Trophoblast cell (in vitro differentiated cells and primary cell): ENCODE measurements at regions not wholly inside any gene's neighbourhood (a gene's known extent, or its start where the extent isn't known, plus 50 kb on each side); places are given as distances from the start of the nearest gene placed in this dataset.
"Not testable (repeated sequence)": the region's sequence is repeated elsewhere in the genome, so short reads cannot be mapped to it uniquely, and the experiment has no call there.

Experiments
- DNase-seq, 2 donors: peaks; one replicate each; pipeline ENCODE4 v3.0.0-alpha.2; 2016
- H2AFZ ChIP-seq: 2 replicates; pipeline ENCODE4 v1.6.1; 2013; ENCODE audit warnings: low read length, moderate library complexity, mild to moderate bottlenecking; ENCODE audit not compliant: insufficient read depth, poor library complexity
- H2AK5ac ChIP-seq: 2 replicates; pipeline ENCODE4 v1.6.1; 2013; ENCODE audit warnings: mild to moderate bottlenecking, low read length
- H2BK120ac ChIP-seq: 2 replicates; pipeline ENCODE4 v1.6.1; 2013; ENCODE audit warnings: low read length, mild to moderate bottlenecking, moderate library complexity; ENCODE audit not compliant: insufficient read depth, poor library complexity
- H2BK12ac ChIP-seq: 2 replicates; pipeline ENCODE4 v1.6.1; 2013; ENCODE audit warnings: mild to moderate bottlenecking, low read length, moderate library complexity
- H2BK5ac ChIP-seq: 2 replicates; pipeline ENCODE4 v1.6.1; 2013; ENCODE audit warnings: low read length, low read depth, moderate library complexity, mild to moderate bottlenecking; ENCODE audit not compliant: poor library complexity
- H3K14ac ChIP-seq: 2 replicates; pipeline ENCODE4 v1.6.1; 2013; ENCODE audit warnings: mild to moderate bottlenecking, low read length
- H3K18ac ChIP-seq: 2 replicates; pipeline ENCODE4 v1.6.1; 2013; ENCODE audit warnings: mild to moderate bottlenecking, low read length
- H3K23ac ChIP-seq: 2 replicates; pipeline ENCODE4 v1.6.1; 2013; ENCODE audit warnings: low read length
- H3K27ac ChIP-seq: 2 replicates; pipeline ENCODE4 v1.5.1; 2013; ENCODE audit warnings: low read depth, mild to moderate bottlenecking, inconsistent platforms, low read length, moderate library complexity
- H3K27me3 ChIP-seq: 2 replicates; pipeline ENCODE4 v1.6.1; 2013; ENCODE audit warnings: inconsistent platforms, mild to moderate bottlenecking, low read length, moderate library complexity; ENCODE audit not compliant: insufficient read depth
- H3K36me3 ChIP-seq, 2 experiments: 1 replicate in 1 of 2; 2 replicates in 1 of 2; pipeline ENCODE4 v1.6.1; 2013; ENCODE audit warnings: low read length in 2 of 2, mild to moderate bottlenecking in 2 of 2, moderate library complexity in 1 of 2; ENCODE audit not compliant: insufficient read depth in 2 of 2, control insufficient read depth in 1 of 2
- H3K4ac ChIP-seq: 2 replicates; pipeline ENCODE4 v1.6.1; 2013; ENCODE audit warnings: low read depth, mild to moderate bottlenecking, low read length, moderate library complexity
- H3K4me1 ChIP-seq, 2 experiments: 1 replicate in 1 of 2; 2 replicates in 1 of 2; pipeline ENCODE4 v1.6.1; 2013; ENCODE audit warnings: low read length in 2 of 2, mild to moderate bottlenecking in 2 of 2, moderate library complexity in 1 of 2; ENCODE audit not compliant: insufficient read depth in 2 of 2, control insufficient read depth in 1 of 2
- H3K4me2 ChIP-seq: 2 replicates; pipeline ENCODE4 v1.6.1; 2013; ENCODE audit warnings: inconsistent platforms, mild to moderate bottlenecking, low read length, moderate library complexity
- H3K4me3 ChIP-seq: 2 replicates; pipeline ENCODE4 v1.5.1; 2013; ENCODE audit warnings: mild to moderate bottlenecking, low read depth, low read length, inconsistent platforms
- H3K79me1 ChIP-seq: one replicate; pipeline ENCODE4 v1.6.1; 2013; ENCODE audit warnings: low read length
- H3K79me2 ChIP-seq: 2 replicates; pipeline ENCODE4 v1.6.1; 2013; ENCODE audit warnings: low read length, mild to moderate bottlenecking; ENCODE audit not compliant: control insufficient read depth, insufficient read depth, poor library complexity
- H3K9ac ChIP-seq: 2 replicates; pipeline ENCODE4 v1.6.1; 2013; ENCODE audit warnings: mild to moderate bottlenecking, low read length
- H3K9me3 ChIP-seq: 2 replicates; pipeline ENCODE4 v1.6.1; 2013; ENCODE audit warnings: low read depth, mild to moderate bottlenecking, control low read depth, inconsistent platforms, low read length; ENCODE audit not compliant: insufficient read depth
- H4K12ac ChIP-seq: 2 replicates; pipeline ENCODE4 v1.6.1; 2013; ENCODE audit warnings: low read depth, mild to moderate bottlenecking, low read length, moderate library complexity
- H4K8ac ChIP-seq: 2 replicates; pipeline ENCODE4 v1.6.1; 2013; ENCODE audit warnings: low read depth, mild to moderate bottlenecking, low read length, moderate library complexity
- H4K91ac ChIP-seq: one replicate; pipeline ENCODE4 v1.6.1; 2013; ENCODE audit warnings: low read depth, mild to moderate bottlenecking, low read length, moderate library complexity
- WGBS: extraction: QIAGEN DNeasy Blood & Tissue Kit; methylation state at CpG from one replicate; pipeline ENCODE4 v1.1.7; 2013; ENCODE audit warnings: missing lambda C conversion rate; ENCODE audit not compliant: insufficient read length, insufficient coverage; ENCODE audit errors: extremely low coverage; 5-methylcytosine and 5-hydroxymethylcytosine counted together

GRCh38 chr4:77349796-77350195 lies 192.8 kb downstream of the CCNG2 start:
- Histone ChIP-seq H3K27me3 (no peaks in the 10 kb centered on the region), H3K18ac (no peak overlapping the region), H3K23ac (no peak overlapping the region), H3K79me2 (no peaks in the 10 kb centered on the region), H3K4me1 (no peaks in the 10 kb centered on the region), H4K8ac (no peak overlapping the region), H3K27ac (no peak overlapping the region), H2AK5ac (no peak overlapping the region), H3K4ac (no peak overlapping the region), H2BK120ac (no peak overlapping the region), H3K4me2 (no peak overlapping the region), H4K91ac (no peak overlapping the region), H3K9me3 (no peaks in the 10 kb centered on the region), H4K12ac (no peak overlapping the region), H2AFZ (no peak overlapping the region), H3K79me1 (no peaks in the 10 kb centered on the region), H3K9ac (no peak overlapping the region), H3K4me3 (no peak overlapping the region), H2BK12ac (no peak overlapping the region), H3K36me3 (no peaks in the 10 kb centered on the region), H2BK5ac (no peak overlapping the region), H3K14ac (no peak overlapping the region)
- no peak for DNase-seq
- no CpG with 5 or more reads among the region's 1 CpG for WGBS

DNA sequence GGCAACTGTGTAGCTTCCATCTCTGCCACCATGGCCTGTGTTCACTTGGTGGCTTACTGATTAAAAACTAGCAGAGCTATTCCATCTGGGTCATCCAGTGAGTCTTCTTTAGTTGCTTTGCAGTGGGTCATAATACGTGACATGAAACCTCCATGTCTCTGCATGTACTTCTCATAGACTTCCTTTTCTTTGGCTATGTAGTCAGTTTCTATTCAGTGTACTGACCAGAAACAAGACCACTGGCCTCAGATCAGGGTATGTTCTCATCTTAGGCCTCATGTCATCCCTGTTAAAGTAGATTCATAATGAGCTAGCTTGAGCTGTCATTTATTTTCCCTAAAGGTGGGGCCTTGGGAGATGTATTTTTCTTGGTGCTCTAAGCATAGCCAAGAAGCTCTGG lies 195.2 kb downstream of the CCNG2 start:
- H3K79me2 ChIP-seq = no peaks in the 10 kb centered on the region
- WGBS = no CpG with 5 or more reads among the region's 1 CpG
- H3K9ac ChIP-seq = no peak overlapping the region

DNA sequence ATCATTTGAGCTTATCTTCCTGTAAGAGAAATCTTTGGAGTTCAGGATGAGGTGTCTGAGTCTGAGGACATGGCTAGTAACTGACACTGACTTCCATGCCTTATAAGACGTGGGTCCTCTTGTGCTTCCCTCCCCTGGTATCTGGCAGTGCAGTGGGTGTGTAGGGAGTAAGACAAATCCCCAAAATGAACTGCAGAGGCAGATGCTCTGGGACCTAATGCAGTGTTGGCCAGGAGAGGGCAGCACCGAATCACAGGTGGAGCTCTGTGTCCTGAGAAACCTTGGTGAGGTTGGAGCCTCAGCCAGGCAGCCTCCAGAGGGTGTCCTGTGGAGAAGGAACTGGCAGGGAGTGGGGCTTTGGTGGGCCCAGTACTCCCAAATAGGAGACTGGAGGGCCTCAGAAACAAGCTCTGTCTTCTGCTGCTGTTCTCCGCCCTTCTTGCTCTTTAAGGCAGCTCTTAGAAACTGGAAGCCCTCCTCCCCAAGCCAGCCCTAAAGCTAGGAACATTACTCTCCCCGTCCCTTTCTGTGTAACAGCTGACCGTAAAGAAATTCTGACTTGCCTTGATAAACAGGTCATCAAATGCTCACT lies 196.8 kb downstream of the CCNG2 start:
- H3K79me2 ChIP-seq, H3K36me3 ChIP-seq, H3K4me1 ChIP-seq, H3K4me3 ChIP-seq, H3K23ac ChIP-seq, H4K8ac ChIP-seq, H2BK12ac ChIP-seq, H3K4me2 ChIP-seq, H3K9ac ChIP-seq, H2AFZ ChIP-seq, H3K27me3 ChIP-seq, DNase-seq, H3K9me3 ChIP-seq, H3K14ac ChIP-seq, H2AK5ac ChIP-seq, H4K12ac ChIP-seq, H3K18ac ChIP-seq, H4K91ac ChIP-seq, H3K4ac ChIP-seq, H2BK5ac ChIP-seq, H2BK120ac ChIP-seq, H3K27ac ChIP-seq, H3K79me1 ChIP-seq: not testable (repeated sequence)
- no CpG with 5 or more reads among the region's 5 CpGs for WGBS

More for the DNA sequence above, 195.2 kb downstream of the CCNG2 start:
- Histone ChIP-seq H3K4me1 (no peaks in the 10 kb centered on the region), H3K27ac (no peak overlapping the region), H2AK5ac (no peak overlapping the region), H3K18ac (no peak overlapping the region), H3K36me3 (no peaks in the 10 kb centered on the region), H4K91ac (no peak overlapping the region), H3K4me2 (no peak overlapping the region), H3K23ac (no peak overlapping the region), H2BK5ac (no peak overlapping the region), H3K9me3 (no peaks in the 10 kb centered on the region), H3K14ac (no peak overlapping the region), H3K4me3 (no peak overlapping the region), H4K8ac (no peak overlapping the region), H2AFZ (no peak overlapping the region), H3K4ac (no peak overlapping the region), H2BK120ac (no peak overlapping the region), H4K12ac (no peak overlapping the region), H3K79me1 (no peaks in the 10 kb centered on the region), H2BK12ac (no peak overlapping the region), H3K27me3 (no peaks in the 10 kb centered on the region)
- DNase-seq = no peak

- no peak overlapping the region for H3K4me3 ChIP-seq
- H3K27ac ChIP-seq = no peak overlapping the region
- H2BK120ac ChIP-seq = no peak overlapping the region
- H3K4me1 ChIP-seq = no peaks in the 10 kb centered on the region
- no peak overlapping the region for H2BK5ac ChIP-seq
- no peaks in the 10 kb centered on the region for H3K36me3 ChIP-seq
- H3K18ac ChIP-seq = no peak overlapping the region
- no peak overlapping the region for H3K9ac ChIP-seq
- H2AK5ac ChIP-seq = no peak overlapping the region
- no peak overlapping the region for H4K91ac ChIP-seq
- no peaks in the 10 kb centered on the region for H3K79me2 ChIP-seq
- no peak for DNase-seq
- H2BK12ac ChIP-seq = no peak overlapping the region
- no peaks in the 10 kb centered on the region for H3K27me3 ChIP-seq
- no peaks in the 10 kb centered on the region for H3K79me1 ChIP-seq
- WGBS = no CpG with 5 or more reads among the region's 1 CpG
- H3K23ac ChIP-seq = no peak overlapping the region
- H4K8ac ChIP-seq = no peak overlapping the region
- H2AFZ ChIP-seq = no peak overlapping the region
- H3K14ac ChIP-seq = no peak overlapping the region
- H4K12ac ChIP-seq = no peak overlapping the region
- no peaks in the 10 kb centered on the region for H3K9me3 ChIP-seq
- no peak overlapping the region for H3K4me2 ChIP-seq
- no peak overlapping the region for H3K4ac ChIP-seq
These were observed 197.5 kb downstream of the CCNG2 start for GRCh38 chr4:77354550-77354949.
